Endodermal cell (in vitro differentiated cells): ENCODE measurements at regions not wholly inside any gene's neighbourhood (a gene's known extent, or its start where the extent isn't known, plus 50 kb on each side); places are given as distances from the start of the nearest gene placed in this dataset.

Source experiments
- DNase-seq: peaks from one replicate; pipeline ENCODE4 v3.0.0-alpha.2; 2017
- H3K27ac ChIP-seq: 2 replicates; pipeline ENCODE4 v1.5.1; 2013; ENCODE audit warnings: mild to moderate bottlenecking, low read depth, low read length, moderate library complexity
- H3K27me3 ChIP-seq: 2 replicates; pipeline ENCODE4 v1.6.1; 2013; ENCODE audit warnings: mild to moderate bottlenecking, low read length, moderate library complexity; ENCODE audit not compliant: insufficient read depth, control insufficient read depth, poor library complexity, severe bottlenecking
- H3K36me3 ChIP-seq: 2 replicates; pipeline ENCODE4 v1.7.0; 2013; ENCODE audit warnings: mild to moderate bottlenecking, low read length, moderate library complexity; ENCODE audit not compliant: control insufficient read depth, insufficient read depth
- H3K4me1 ChIP-seq: one replicate; pipeline ENCODE4 v1.7.0; 2013; ENCODE audit warnings: low read length; ENCODE audit not compliant: control insufficient read depth, insufficient read depth
- H3K4me3 ChIP-seq: 2 replicates; pipeline ENCODE4 v1.5.1; 2013; ENCODE audit warnings: mild to moderate bottlenecking, low read length, moderate library complexity
- H3K9ac ChIP-seq: 2 replicates; pipeline ENCODE4 v1.6.1; 2013; ENCODE audit warnings: mild to moderate bottlenecking, low read length, moderate library complexity; ENCODE audit not compliant: poor library complexity, severe bottlenecking; ENCODE audit errors: extremely low read depth
- H3K9me3 ChIP-seq: 2 replicates; pipeline ENCODE4 v1.6.1; 2013; ENCODE audit warnings: mild to moderate bottlenecking, low read length, moderate library complexity; ENCODE audit not compliant: control insufficient read depth
- H3K27ac Mint-ChIP-seq: 2 replicates; pipeline ENCODE4 v1.8.0; 2020; ENCODE audit warnings: mixed read lengths
- H3K27me3 Mint-ChIP-seq: 2 replicates; pipeline ENCODE4 v1.8.0; 2021; ENCODE audit warnings: mild to moderate bottlenecking, mixed read lengths; ENCODE audit not compliant: insufficient read depth
- H3K36me3 Mint-ChIP-seq: 2 replicates; pipeline ENCODE4 v1.8.0; 2020; ENCODE audit warnings: low read depth, mixed read lengths
- H3K4me1 Mint-ChIP-seq: 2 replicates; pipeline ENCODE4 v1.8.0; 2020; ENCODE audit warnings: mixed read lengths
- H3K4me3 Mint-ChIP-seq: 2 replicates; pipeline ENCODE4 v1.8.0; 2020; ENCODE audit warnings: mild to moderate bottlenecking, moderate library complexity, mixed read lengths
- H3K9me3 Mint-ChIP-seq: 2 replicates; pipeline ENCODE4 v1.8.0; 2020; ENCODE audit warnings: mild to moderate bottlenecking, mixed read lengths
- CTCF ChIP-seq: fragments of 200-600 bp; sonication (generic); conservative IDR thresholded peaks from 2 replicates; pipeline ENCODE4 v1.5.0; 2021; ENCODE audit warnings: antibody characterized with exemption, mild to moderate bottlenecking
- WGBS, 2 experiments: methylation state at CpG; one replicate each; pipeline versions ENCODE4 v1.1.5 to v1.1.7; 2013; ENCODE audit warnings: missing lambda C conversion rate in 2 of 2, mixed read lengths in 1 of 2; ENCODE audit not compliant: insufficient coverage in 1 of 2, insufficient read length in 1 of 2; 5-methylcytosine and 5-hydroxymethylcytosine counted together

GRCh38 chr6:135722190-135722589, 129.3 kb upstream of the PDE7B start:
- Mint-ChIP-seq H3K36me3 (no peaks in the 10 kb centered on the region), H3K4me1 (no peaks in the 10 kb centered on the region), H3K4me3 (no peak overlapping the region), H3K9me3 (peaks cover 30% of the 10 kb centered on the region), H3K27me3 (no peaks in the 10 kb centered on the region), H3K27ac (no peak overlapping the region)
- Histone ChIP-seq H3K4me3 (no peak overlapping the region), H3K9me3 (no peaks in the 10 kb centered on the region), H3K9ac (no peak overlapping the region), H3K27me3 (no peaks in the 10 kb centered on the region), H3K27ac (no peak overlapping the region), H3K4me1 (no peaks in the 10 kb centered on the region), H3K36me3 (no peaks in the 10 kb centered on the region)
- DNase-seq, result no peak
- TF ChIP-seq CTCF, result no peak

GRCh38 chr6:135722679-135723078, 128.8 kb upstream of the PDE7B start:
- no peak for TF ChIP-seq CTCF
- Mint-ChIP-seq H3K27me3 (no peaks in the 10 kb centered on the region), H3K4me3 (no peak overlapping the region), H3K4me1 (no peaks in the 10 kb centered on the region), H3K27ac (no peak overlapping the region), H3K9me3 (peaks cover 30% of the 10 kb centered on the region), H3K36me3 (no peaks in the 10 kb centered on the region)
- H3K27ac ChIP-seq, result no peak overlapping the region
- DNase-seq, result no peak
- H3K36me3 ChIP-seq, result no peaks in the 10 kb centered on the region
- H3K4me1 ChIP-seq, result no peaks in the 10 kb centered on the region
- no peak overlapping the region for H3K9ac ChIP-seq
- no peaks in the 10 kb centered on the region for H3K27me3 ChIP-seq
- no peaks in the 10 kb centered on the region for H3K9me3 ChIP-seq
- WGBS, 2 experiments, result 91 to 92% methylated on average over 4 to 5 of the region's 5 CpGs
- no peak overlapping the region for H3K4me3 ChIP-seq

GRCh38 chr6:135728589-135728988, 122.9 kb upstream of the PDE7B start:
- Mint-ChIP-seq H3K4me1 (no peaks in the 10 kb centered on the region), H3K4me3 (no peak overlapping the region), H3K9me3 (peaks cover 21% of the 10 kb centered on the region), H3K27me3 (no peaks in the 10 kb centered on the region), H3K36me3 (no peaks in the 10 kb centered on the region), H3K27ac (no peak overlapping the region)
- Histone ChIP-seq H3K27ac (no peak overlapping the region), H3K9me3 (no peaks in the 10 kb centered on the region), H3K36me3 (no peaks in the 10 kb centered on the region), H3K27me3 (no peaks in the 10 kb centered on the region), H3K9ac (no peak overlapping the region), H3K4me3 (no peak overlapping the region), H3K4me1 (no peaks in the 10 kb centered on the region)
- 75 to 88% methylated on average over 2 of the region's 2 CpGs for WGBS, 2 experiments
- no peak for DNase-seq
- TF ChIP-seq CTCF, result no peak
